Epithelial cell of proximal tubule (primary cell): ENCODE measurements at regions not wholly inside any gene's neighbourhood (a gene's known extent, or its start where the extent isn't known, plus 50 kb on each side); places are given as distances from the start of the nearest gene placed in this dataset.

Source experiments
- DNase-seq: peaks from one replicate; pipeline ENCODE4 v3.0.0-alpha.2; 2011; ENCODE audit warnings: low read depth
- H3K4me3 ChIP-seq: 2 replicates; pipeline ENCODE4 v1.5.1; 2011; ENCODE audit warnings: low read depth, mild to moderate bottlenecking, low read length
- TF ChIP-seq, protein P1 (sequence below): conservative IDR thresholded peaks from 2 replicates; pipeline ENCODE4 v1.5.1; 2012; ENCODE audit warnings: low read depth, mild to moderate bottlenecking, low read length

DNA sequence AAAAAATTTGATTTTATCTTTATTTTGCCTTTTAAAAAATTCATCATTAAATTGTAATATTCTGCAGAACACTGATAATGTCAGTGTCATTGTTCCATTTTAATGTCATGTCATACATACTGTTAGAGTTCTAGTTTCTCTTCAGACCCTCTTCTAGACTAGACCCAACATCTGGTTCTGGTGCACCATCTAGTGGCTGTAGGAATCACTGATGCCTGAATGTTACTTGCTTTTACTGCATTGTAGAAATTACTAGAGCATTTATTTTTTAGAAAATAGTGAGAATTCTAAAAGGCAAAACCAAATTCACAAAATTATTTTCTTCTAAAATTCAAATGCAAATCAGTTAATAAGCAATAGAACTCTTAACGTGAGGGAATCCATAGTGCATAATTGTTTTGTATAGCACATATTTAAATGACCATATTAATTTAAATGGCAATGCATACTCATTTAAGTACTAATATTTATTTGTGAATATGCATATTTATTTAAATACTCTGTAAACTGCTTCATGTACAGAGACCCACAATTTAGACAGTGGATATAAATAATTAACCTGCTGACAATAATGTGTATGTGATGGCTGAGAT lies 425.7 kb downstream of the KLF12 start:
- DNase-seq, result peak; percentile 18
- TF ChIP-seq, protein P1, sequence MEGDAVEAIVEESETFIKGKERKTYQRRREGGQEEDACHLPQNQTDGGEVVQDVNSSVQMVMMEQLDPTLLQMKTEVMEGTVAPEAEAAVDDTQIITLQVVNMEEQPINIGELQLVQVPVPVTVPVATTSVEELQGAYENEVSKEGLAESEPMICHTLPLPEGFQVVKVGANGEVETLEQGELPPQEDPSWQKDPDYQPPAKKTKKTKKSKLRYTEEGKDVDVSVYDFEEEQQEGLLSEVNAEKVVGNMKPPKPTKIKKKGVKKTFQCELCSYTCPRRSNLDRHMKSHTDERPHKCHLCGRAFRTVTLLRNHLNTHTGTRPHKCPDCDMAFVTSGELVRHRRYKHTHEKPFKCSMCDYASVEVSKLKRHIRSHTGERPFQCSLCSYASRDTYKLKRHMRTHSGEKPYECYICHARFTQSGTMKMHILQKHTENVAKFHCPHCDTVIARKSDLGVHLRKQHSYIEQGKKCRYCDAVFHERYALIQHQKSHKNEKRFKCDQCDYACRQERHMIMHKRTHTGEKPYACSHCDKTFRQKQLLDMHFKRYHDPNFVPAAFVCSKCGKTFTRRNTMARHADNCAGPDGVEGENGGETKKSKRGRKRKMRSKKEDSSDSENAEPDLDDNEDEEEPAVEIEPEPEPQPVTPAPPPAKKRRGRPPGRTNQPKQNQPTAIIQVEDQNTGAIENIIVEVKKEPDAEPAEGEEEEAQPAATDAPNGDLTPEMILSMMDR, result peak; percentile 95
- no peak overlapping the region for H3K4me3 ChIP-seq

- TF ChIP-seq, protein P1, result peak; percentile 16
- no peak for DNase-seq
- no peak overlapping the region for H3K4me3 ChIP-seq
These were observed 429.6 kb downstream of the KLF12 start for GRCh38 chr13:73704587-73704986.

GRCh38 chr13:73703606-73704005 lies 430.6 kb downstream of the KLF12 start:
- TF ChIP-seq, protein P1, result no peak
- H3K4me3 ChIP-seq, result no peak overlapping the region
- DNase-seq, result no peak

- TF ChIP-seq, protein P1, result no peak
- H3K4me3 ChIP-seq, result no peak overlapping the region
- no peak for DNase-seq
These were observed 431.7 kb downstream of the KLF12 start for GRCh38 chr13:73702419-73703071.

DNA sequence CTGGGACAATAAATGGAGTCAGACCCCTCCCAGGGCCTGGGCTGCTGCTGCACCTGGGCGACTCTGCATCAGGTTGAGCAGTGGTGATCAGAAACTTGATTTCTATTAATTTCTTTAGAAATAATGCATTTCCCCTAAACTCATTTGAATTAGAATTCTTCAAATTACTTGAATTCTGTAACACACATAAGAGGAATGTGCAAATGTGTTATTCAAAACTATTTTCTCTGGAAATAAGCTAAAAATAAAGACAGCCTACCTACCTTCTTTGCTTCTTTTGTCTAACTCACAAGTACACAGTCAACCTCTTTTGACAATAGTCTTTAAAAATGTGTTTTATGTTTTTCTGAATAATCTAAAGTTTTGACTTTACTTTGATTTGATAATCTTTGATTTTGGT lies 433.0 kb downstream of the KLF12 start:
- H3K4me3 ChIP-seq, result no peak overlapping the region
- TF ChIP-seq, protein P1, result no peak
- DNase-seq, result no peak

- TF ChIP-seq, protein P1, result no peak
- no peak overlapping the region for H3K4me3 ChIP-seq
- DNase-seq, result no peak
These were observed 435.3 kb downstream of the KLF12 start for GRCh38 chr13:73698859-73699258.

DNA sequence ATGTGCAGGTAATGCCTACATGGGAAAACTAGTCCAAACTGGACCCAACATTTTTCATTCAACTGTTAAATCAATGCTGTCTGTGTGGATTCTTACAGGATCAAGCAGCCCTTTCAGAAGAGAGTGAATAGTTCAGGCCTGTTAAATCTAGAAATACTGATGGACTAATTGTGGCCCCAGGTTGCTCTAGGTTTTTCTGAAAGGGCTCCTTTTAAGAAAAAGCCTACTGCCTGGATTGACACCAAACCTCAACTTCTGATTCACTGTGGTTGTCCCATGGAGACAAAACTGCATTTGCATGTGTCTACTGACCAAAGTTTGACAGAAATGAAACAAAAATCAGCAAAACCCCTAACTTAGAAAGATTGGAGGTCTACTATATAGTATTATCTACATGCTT lies 437.0 kb downstream of the KLF12 start:
- no peak for DNase-seq
- no peak overlapping the region for H3K4me3 ChIP-seq
- TF ChIP-seq, protein P1, result no peak
